Ishikawa (cell line): ENCODE measurements at regions not wholly inside any gene's neighbourhood (a gene's known extent, or its start where the extent isn't known, plus 50 kb on each side); places are given as distances from the start of the nearest gene placed in this dataset.

Experiments used
- CEBPB ChIP-seq: IDR thresholded peaks from 2 replicates; pipeline ENCODE4 v1.6.1; 2012
- CREB1 ChIP-seq: IDR thresholded peaks from 2 replicates; pipeline ENCODE4 v1.6.1; 2012; ENCODE audit warnings: low read depth
- EGR1 ChIP-seq: IDR thresholded peaks from 2 replicates; pipeline ENCODE4 v1.6.1; 2012
- EP300 ChIP-seq: IDR thresholded peaks from 2 replicates; pipeline ENCODE4 v1.6.1; 2012; ENCODE audit warnings: borderline replicate concordance
- FOXM1 ChIP-seq: IDR thresholded peaks from 2 replicates; pipeline ENCODE4 v1.6.1; 2012; ENCODE audit warnings: low read depth, borderline replicate concordance
- MAX ChIP-seq: IDR thresholded peaks from 2 replicates; pipeline ENCODE4 v1.6.1; 2012
- NFIC ChIP-seq: IDR thresholded peaks from 2 replicates; pipeline ENCODE4 v1.6.1; 2012
- RAD21 ChIP-seq: IDR thresholded peaks from 2 replicates; pipeline ENCODE4 v1.6.1; 2012; ENCODE audit warnings: low read depth
- REST ChIP-seq: IDR thresholded peaks from 2 replicates; pipeline ENCODE4 v1.6.1; 2012; ENCODE audit warnings: low read depth, mild to moderate bottlenecking
- TAF1 ChIP-seq: IDR thresholded peaks from 2 replicates; pipeline ENCODE4 v1.6.1; 2012; ENCODE audit warnings: low read depth, mild to moderate bottlenecking
- TCF12 ChIP-seq: IDR thresholded peaks from 2 replicates; pipeline ENCODE4 v1.6.1; 2012; ENCODE audit warnings: low read depth
- TEAD4 ChIP-seq: IDR thresholded peaks from 2 replicates; pipeline ENCODE4 v1.6.1; 2012
- USF1 ChIP-seq: IDR thresholded peaks from 2 replicates; pipeline ENCODE4 v1.6.1; 2012
- YY1 ChIP-seq: IDR thresholded peaks from 2 replicates; pipeline ENCODE4 v1.6.1; 2012; ENCODE audit warnings: low read depth
- ZBTB7A ChIP-seq: IDR thresholded peaks from 2 replicates; pipeline ENCODE4 v1.6.1; 2012; ENCODE audit warnings: low read depth

DNA sequence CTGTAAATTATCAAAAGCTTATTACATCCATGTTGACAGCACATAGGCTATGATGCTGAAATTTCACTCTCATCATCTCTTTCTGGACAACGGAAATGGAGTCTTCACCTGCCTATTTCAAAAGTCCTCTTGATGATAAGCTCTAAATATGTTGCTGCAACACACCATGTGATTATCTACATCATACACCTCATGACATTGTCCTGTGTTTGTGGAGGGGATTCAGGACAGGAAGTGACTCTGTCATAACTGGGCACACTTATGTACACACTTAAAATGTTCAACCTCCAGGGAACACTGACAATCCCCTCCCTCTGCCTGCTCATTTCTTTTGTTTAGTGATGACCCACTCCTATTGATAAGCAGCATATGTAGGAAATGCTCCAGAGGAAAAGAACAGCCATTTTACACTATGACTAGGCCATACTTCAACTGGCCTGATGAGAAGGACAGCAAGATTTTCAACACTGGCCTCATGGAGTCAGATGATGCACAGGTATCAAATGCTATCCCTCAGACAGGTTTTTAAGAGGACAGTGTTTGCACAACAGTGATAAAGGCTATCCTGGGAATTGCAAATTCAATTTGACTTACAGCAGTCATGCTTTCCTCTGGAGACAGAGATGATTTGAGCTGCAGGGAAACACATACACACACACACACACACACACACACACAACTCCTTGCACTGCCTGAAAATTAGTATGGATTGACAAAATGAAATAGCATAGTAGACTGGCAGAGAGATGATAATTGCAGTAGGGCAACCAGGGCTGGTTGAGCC is 163.3 kb upstream of the RASGEF1B start:
- TF ChIP-seq TCF12, result no peak
- no peak for TF ChIP-seq NFIC
- no peak for TF ChIP-seq TAF1
- no peak for TF ChIP-seq REST
- TF ChIP-seq EP300, result no peak
- TF ChIP-seq CREB1, result no peak
- TF ChIP-seq FOXM1, result no peak
- TF ChIP-seq USF1, result no peak
- TF ChIP-seq EGR1, result no peak
- no peak for TF ChIP-seq ZBTB7A
- no peak for TF ChIP-seq TEAD4
- no peak for TF ChIP-seq CEBPB

GRCh38 chr4:81634165-81634564 is 162.5 kb upstream of the RASGEF1B start:
- TF ChIP-seq NFIC (no peak), TEAD4 (no peak), YY1 (no peak), RAD21 (no peak), TAF1 (no peak), CEBPB (no peak), CREB1 (no peak), TCF12 (no peak), FOXM1 (no peak), MAX (no peak), USF1 (no peak), EGR1 (no peak)

- peak; percentile 75 for TF ChIP-seq USF1
- TF ChIP-seq NFIC, result peak; percentile 72
- peak; percentile 46; the same call in 1 of the 2 replicates for TF ChIP-seq MAX
- no peak for TF ChIP-seq TAF1
- peak; percentile 73; the same call in 1 of the 2 replicates for TF ChIP-seq FOXM1
- TF ChIP-seq EP300, result peak; percentile 90
- peak; percentile 73 for TF ChIP-seq TCF12
- peak; percentile 35; the same call in 1 of the 2 replicates for TF ChIP-seq CEBPB
- TF ChIP-seq YY1, result no peak
These were observed 161.0 kb upstream of the RASGEF1B start for GRCh38 chr4:81632581-81633299.

DNA sequence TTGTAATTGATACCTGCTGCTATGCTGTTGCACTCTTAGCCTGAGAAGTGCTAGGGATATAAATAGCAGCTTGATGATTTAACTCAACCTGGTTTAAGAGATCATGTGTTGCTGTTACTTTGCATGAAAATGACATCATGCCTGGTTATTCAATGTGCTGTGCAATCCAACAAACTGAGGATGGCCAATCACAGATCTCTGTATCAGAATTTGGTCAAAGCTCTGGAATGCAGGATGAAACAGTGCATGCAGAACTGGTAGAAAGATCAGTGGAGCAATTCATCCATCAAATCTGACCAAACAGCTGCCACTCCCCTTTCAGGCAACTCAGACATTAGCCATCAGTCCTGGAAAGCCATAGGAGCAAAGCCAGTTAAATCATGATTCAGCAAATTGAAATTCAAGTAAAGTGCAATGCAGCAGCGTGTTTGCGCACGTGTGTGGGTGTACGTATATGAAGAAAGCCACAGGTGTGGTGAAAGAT is 160.3 kb upstream of the RASGEF1B start:
- no peak for TF ChIP-seq YY1
- TF ChIP-seq EGR1, result peak; percentile 67; the same call in 1 of the 2 replicates
- no peak for TF ChIP-seq REST
- peak; percentile 86 for TF ChIP-seq CEBPB
- TF ChIP-seq FOXM1, result peak; percentile 88
- TF ChIP-seq TEAD4, result peak; percentile 93
- TF ChIP-seq EP300, result peak; percentile 95
- TF ChIP-seq CREB1, result peak; percentile 59
- TF ChIP-seq RAD21, result peak; percentile 15; the same call in 1 of the 2 replicates
- TF ChIP-seq MAX, result peak; percentile 89
- TF ChIP-seq TCF12, result peak; percentile 92
- no peak for TF ChIP-seq TAF1
- TF ChIP-seq NFIC, result peak; percentile 83
- TF ChIP-seq ZBTB7A, result no peak
- peak; percentile 68 for TF ChIP-seq USF1
